ENCODE measurements at regions not wholly inside any gene's neighbourhood (a gene's known extent, or its start where the extent isn't known, plus 50 kb on each side); places are given as distances from the start of the nearest gene placed in this dataset.

GRCh38 chr13:69601661-69602060 is 506.0 kb upstream of the ATXN8OS start:
- peaks cover 2% of the 10 kb centered on the region for H3K9me3 Mint-ChIP-seq
- peaks cover 2% of the 10 kb centered on the region for H3K27me3 Mint-ChIP-seq (ENCODE audit: insufficient read depth, low read depth)
- H3K27me3 ChIP-seq: no peaks in the 10 kb centered on the region
- TF ChIP-seq CTCF (IDR thresholded peaks at IDR 0.05) (no peak), EZH2phosphoT487 (IDR thresholded peaks at IDR 0.05) (no peak), EZH2 (IDR thresholded peaks at IDR 0.05) (no peak)
- no peak overlapping the region for H3K27ac Mint-ChIP-seq
- H3K9me3 ChIP-seq (ENCODE audit: low read depth): no peaks in the 10 kb centered on the region
- H3K4me1 Mint-ChIP-seq: no peaks in the 10 kb centered on the region
- no peak for DNase-seq (ENCODE audit: low spot score)
- H3K4me3 Mint-ChIP-seq: no peak overlapping the region
- no peaks in the 10 kb centered on the region for H3K36me3 Mint-ChIP-seq
- no peaks in the 10 kb centered on the region for H3F3A ChIP-seq (ENCODE audit: low read depth)
- H3K79me2 ChIP-seq (ENCODE audit: low read depth): no peaks in the 10 kb centered on the region
- no peak overlapping the region for H3K4me3 ChIP-seq
- no peak overlapping the region for H3K27ac ChIP-seq
- no peak overlapping the region for H3K9ac ChIP-seq
- H2AFZ ChIP-seq (replicated peaks): no peak overlapping the region
- no peaks in the 10 kb centered on the region for H3K4me1 ChIP-seq
- no peaks in the 10 kb centered on the region for H4K20me1 ChIP-seq (ENCODE audit: low read depth)
- no peaks in the 10 kb centered on the region for H3K36me3 ChIP-seq
- no peak overlapping the region for H3K4me2 ChIP-seq

GRCh38 chr13:69600811-69601210 is 506.8 kb upstream of the ATXN8OS start:
- no peaks in the 10 kb centered on the region for H3K4me1 ChIP-seq
- no peaks in the 10 kb centered on the region for H3K4me1 Mint-ChIP-seq
- no peaks in the 10 kb centered on the region for H3K79me2 ChIP-seq (ENCODE audit: low read depth)
- DNase-seq (ENCODE audit: low spot score): no peak
- H3K27ac ChIP-seq: no peak overlapping the region
- H4K20me1 ChIP-seq (ENCODE audit: low read depth): no peaks in the 10 kb centered on the region
- H3K9me3 ChIP-seq (ENCODE audit: low read depth): no peaks in the 10 kb centered on the region
- no peaks in the 10 kb centered on the region for H3K36me3 ChIP-seq
- H3K36me3 Mint-ChIP-seq: no peaks in the 10 kb centered on the region
- no peak overlapping the region for H3K4me3 Mint-ChIP-seq
- TF ChIP-seq EZH2 (IDR thresholded peaks at IDR 0.05) (no peak), EZH2phosphoT487 (IDR thresholded peaks at IDR 0.05) (no peak), CTCF (IDR thresholded peaks at IDR 0.05) (no peak)
- no peaks in the 10 kb centered on the region for H3F3A ChIP-seq (ENCODE audit: low read depth)
- peaks cover 2% of the 10 kb centered on the region for H3K27me3 Mint-ChIP-seq (ENCODE audit: insufficient read depth, low read depth)
- H3K9me3 Mint-ChIP-seq: peaks cover 2% of the 10 kb centered on the region
- H3K27ac Mint-ChIP-seq: no peak overlapping the region
- H3K9ac ChIP-seq: no peak overlapping the region
- no peak overlapping the region for H3K4me2 ChIP-seq
- H3K27me3 ChIP-seq: no peaks in the 10 kb centered on the region
- no peak overlapping the region for H2AFZ ChIP-seq (replicated peaks)
- no peak overlapping the region for H3K4me3 ChIP-seq

GRCh38 chr13:69597088-69597487 is 510.5 kb upstream of the ATXN8OS start:
- no peak overlapping the region for H3K4me2 ChIP-seq
- no peaks in the 10 kb centered on the region for H3K79me2 ChIP-seq (ENCODE audit: low read depth)
- DNase-seq (ENCODE audit: low spot score): no peak
- Mint-ChIP-seq H3K27ac (no peak overlapping the region), H3K9me3 (no peaks in the 10 kb centered on the region), H3K36me3 (no peaks in the 10 kb centered on the region), H3K4me3 (no peak overlapping the region), H3K4me1 (no peaks in the 10 kb centered on the region), H3K27me3 (ENCODE audit: insufficient read depth, low read depth) (peaks cover 4% of the 10 kb centered on the region)
- H3K9ac ChIP-seq: no peak overlapping the region
- no peaks in the 10 kb centered on the region for H4K20me1 ChIP-seq (ENCODE audit: low read depth)
- no peaks in the 10 kb centered on the region for H3K36me3 ChIP-seq
- no peaks in the 10 kb centered on the region for H3F3A ChIP-seq (ENCODE audit: low read depth)
- no peak for TF ChIP-seq EZH2phosphoT487 (IDR thresholded peaks at IDR 0.05)
- TF ChIP-seq CTCF (IDR thresholded peaks at IDR 0.05): no peak
- no peak for TF ChIP-seq EZH2 (IDR thresholded peaks at IDR 0.05)
- H3K27me3 ChIP-seq: no peaks in the 10 kb centered on the region
- H3K27ac ChIP-seq: no peak overlapping the region
- no peaks in the 10 kb centered on the region for H3K4me1 ChIP-seq
- no peak overlapping the region for H3K4me3 ChIP-seq
- no peak overlapping the region for H2AFZ ChIP-seq (replicated peaks)
- H3K9me3 ChIP-seq (ENCODE audit: low read depth): no peaks in the 10 kb centered on the region

- DNase-seq (ENCODE audit: low spot score): no peak
- Histone ChIP-seq H4K20me1 (ENCODE audit: low read depth) (no peaks in the 10 kb centered on the region), H3K4me1 (no peaks in the 10 kb centered on the region), H3K79me2 (ENCODE audit: low read depth) (no peaks in the 10 kb centered on the region), H3K27me3 (no peaks in the 10 kb centered on the region), H2AFZ (replicated peaks) (no peak overlapping the region), H3K36me3 (no peaks in the 10 kb centered on the region), H3K4me2 (no peak overlapping the region), H3K4me3 (no peak overlapping the region), H3K9me3 (ENCODE audit: low read depth) (no peaks in the 10 kb centered on the region), H3K9ac (no peak overlapping the region), H3K27ac (no peak overlapping the region), H3F3A (ENCODE audit: low read depth) (no peaks in the 10 kb centered on the region)
- H3K9me3 Mint-ChIP-seq: no peaks in the 10 kb centered on the region
- H3K27me3 Mint-ChIP-seq (ENCODE audit: insufficient read depth, low read depth): peaks cover 4% of the 10 kb centered on the region
- no peak overlapping the region for H3K4me3 Mint-ChIP-seq
- H3K36me3 Mint-ChIP-seq: no peaks in the 10 kb centered on the region
- no peak for TF ChIP-seq EZH2 (IDR thresholded peaks at IDR 0.05)
- no peaks in the 10 kb centered on the region for H3K4me1 Mint-ChIP-seq
- H3K27ac Mint-ChIP-seq: no peak overlapping the region
Measured at GRCh38 chr13:69595181-69595580, 512.4 kb upstream of the ATXN8OS start.

Data from neural progenitor cell (in vitro differentiated cells).